AG09309 (cell line): ENCODE measurements at regions not wholly inside any gene's neighbourhood (a gene's known extent, or its start where the extent isn't known, plus 50 kb on each side); places are given as distances from the start of the nearest gene placed in this dataset.

ENCODE experiments used
- DNase-seq: peaks from one replicate; pipeline ENCODE4 v3.0.0-alpha.2; 2010; ENCODE audit warnings: low read depth
- H3K4me3 ChIP-seq: 2 replicates; pipeline ENCODE4 v1.5.1; 2011; ENCODE audit warnings: mild to moderate bottlenecking, low read depth, low read length, moderate library complexity; ENCODE audit not compliant: control insufficient read depth
- TF ChIP-seq, protein P1 (sequence below): IDR thresholded peaks from 2 replicates; pipeline ENCODE4 v1.5.1; 2011; ENCODE audit warnings: mild to moderate bottlenecking, low read depth, low read length, inconsistent platforms; ENCODE audit not compliant: insufficient read depth, control insufficient read depth; ENCODE audit errors: missing control alignments

DNA sequence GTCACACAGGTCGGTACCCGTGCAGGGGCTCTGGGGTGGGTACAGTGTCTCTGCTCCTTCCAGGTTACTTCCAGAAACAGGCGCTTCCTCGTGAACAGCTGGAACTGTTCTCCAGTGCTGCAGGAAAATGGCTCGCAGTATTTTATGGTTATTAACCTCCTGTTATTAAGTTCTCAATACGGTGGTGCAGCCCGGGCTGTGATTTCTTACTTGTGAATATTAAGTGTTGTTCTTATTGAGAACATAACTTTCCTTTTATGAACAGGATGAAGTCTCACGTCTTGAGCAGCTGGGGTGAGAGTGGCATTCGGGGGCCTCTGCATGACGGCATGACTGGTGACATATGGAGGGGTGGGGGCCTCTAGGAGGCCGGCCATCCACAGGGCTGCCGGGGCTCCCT, 430.8 kb downstream of the GLRX3 start:
- TF ChIP-seq, protein P1, sequence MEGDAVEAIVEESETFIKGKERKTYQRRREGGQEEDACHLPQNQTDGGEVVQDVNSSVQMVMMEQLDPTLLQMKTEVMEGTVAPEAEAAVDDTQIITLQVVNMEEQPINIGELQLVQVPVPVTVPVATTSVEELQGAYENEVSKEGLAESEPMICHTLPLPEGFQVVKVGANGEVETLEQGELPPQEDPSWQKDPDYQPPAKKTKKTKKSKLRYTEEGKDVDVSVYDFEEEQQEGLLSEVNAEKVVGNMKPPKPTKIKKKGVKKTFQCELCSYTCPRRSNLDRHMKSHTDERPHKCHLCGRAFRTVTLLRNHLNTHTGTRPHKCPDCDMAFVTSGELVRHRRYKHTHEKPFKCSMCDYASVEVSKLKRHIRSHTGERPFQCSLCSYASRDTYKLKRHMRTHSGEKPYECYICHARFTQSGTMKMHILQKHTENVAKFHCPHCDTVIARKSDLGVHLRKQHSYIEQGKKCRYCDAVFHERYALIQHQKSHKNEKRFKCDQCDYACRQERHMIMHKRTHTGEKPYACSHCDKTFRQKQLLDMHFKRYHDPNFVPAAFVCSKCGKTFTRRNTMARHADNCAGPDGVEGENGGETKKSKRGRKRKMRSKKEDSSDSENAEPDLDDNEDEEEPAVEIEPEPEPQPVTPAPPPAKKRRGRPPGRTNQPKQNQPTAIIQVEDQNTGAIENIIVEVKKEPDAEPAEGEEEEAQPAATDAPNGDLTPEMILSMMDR, result no peak
- H3K4me3 ChIP-seq, result no peak overlapping the region
- no peak for DNase-seq

DNA sequence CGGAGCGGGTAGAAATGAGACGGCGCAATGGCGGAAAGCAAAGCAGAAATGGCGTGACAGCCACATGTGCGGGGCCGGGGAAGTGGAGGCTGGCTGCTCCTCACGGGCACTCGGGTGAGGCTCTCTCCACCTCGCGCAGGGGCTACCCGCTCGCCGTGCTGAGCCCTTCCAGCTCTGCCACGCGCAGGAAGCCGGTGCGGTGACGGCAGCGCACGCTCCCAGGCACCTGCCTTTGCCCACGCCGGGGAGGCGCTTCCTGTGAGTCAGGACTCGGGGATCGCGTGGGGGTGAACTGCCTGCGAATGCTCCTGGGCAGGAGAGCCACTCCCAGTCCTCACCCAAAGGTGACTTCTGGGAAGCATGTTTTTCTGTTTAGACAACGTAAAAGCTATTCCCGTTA, 431.2 kb downstream of the GLRX3 start:
- H3K4me3 ChIP-seq, result no peak overlapping the region
- no peak for DNase-seq
- TF ChIP-seq, protein P1, result no peak

- no peak for DNase-seq
- no peak overlapping the region for H3K4me3 ChIP-seq
- TF ChIP-seq, protein P1, result no peak
These were observed 432.1 kb downstream of the GLRX3 start for GRCh38 chr10:130568246-130568645.

DNA sequence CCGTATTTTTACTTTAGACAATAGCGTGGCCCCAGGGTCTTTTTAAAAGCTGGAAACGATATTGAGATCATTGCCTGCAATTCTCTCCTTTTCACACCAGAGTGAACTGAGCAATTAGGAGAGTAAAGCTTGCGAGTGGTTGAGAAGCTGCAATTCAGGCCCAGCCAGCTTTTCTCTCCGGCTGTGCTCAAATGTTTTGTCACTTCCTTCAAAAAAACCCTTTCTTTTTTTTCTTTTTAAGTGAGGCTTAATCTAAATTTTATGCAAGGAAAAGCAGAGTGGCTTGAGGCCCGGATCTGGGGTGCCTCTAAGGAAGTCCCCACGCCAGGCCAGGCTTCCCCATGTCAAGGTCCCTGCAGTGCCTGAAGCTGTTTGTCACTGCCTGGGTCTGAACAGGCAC, 433.9 kb downstream of the GLRX3 start:
- no peak overlapping the region for H3K4me3 ChIP-seq
- TF ChIP-seq, protein P1, result no peak
- DNase-seq, result no peak

GRCh38 chr10:130571674-130572073, 435.5 kb downstream of the GLRX3 start:
- TF ChIP-seq, protein P1, result no peak
- no peak for DNase-seq
- H3K4me3 ChIP-seq, result no peak overlapping the region

- TF ChIP-seq, protein P1, result no peak
- H3K4me3 ChIP-seq, result no peak overlapping the region
- DNase-seq, result no peak
These were observed 437.3 kb downstream of the GLRX3 start for GRCh38 chr10:130573446-130573845.

DNA sequence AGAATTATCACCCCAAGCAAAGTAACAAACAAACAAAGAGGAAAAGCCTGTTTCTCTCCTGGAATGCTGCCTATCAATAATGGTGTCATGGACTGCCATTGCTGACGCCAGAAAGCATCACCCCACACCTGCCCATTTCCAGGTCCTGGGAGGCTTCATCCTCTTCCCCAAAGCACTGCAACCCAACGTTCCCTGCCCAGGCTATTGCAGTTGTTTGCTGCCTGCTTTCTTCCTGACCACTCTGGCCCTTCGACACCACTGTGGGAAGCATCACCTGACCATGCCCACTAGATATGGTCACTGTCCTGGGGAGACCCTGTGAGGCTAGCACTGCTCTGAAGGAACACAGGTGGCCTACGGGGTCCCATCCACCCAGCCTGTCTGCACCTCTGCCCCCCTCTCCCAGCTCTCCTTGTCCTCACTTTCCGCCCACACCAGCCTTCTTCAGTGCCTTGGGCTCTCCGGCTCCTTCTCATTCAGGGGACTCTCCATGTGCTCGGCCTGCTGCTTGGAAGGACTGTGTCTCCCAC, 439.6 kb downstream of the GLRX3 start:
- DNase-seq, result no peak
- TF ChIP-seq, protein P1, result no peak
- H3K4me3 ChIP-seq, result no peak overlapping the region
